OCI-LY7 (cell line): ENCODE measurements at regions not wholly inside any gene's neighbourhood (a gene's known extent, or its start where the extent isn't known, plus 50 kb on each side); places are given as distances from the start of the nearest gene placed in this dataset.

Experiments
- EZH2phosphoT487 ChIP-seq: fragments of 200-600 bp; sonication (generic); IDR thresholded peaks from 2 replicates; pipeline ENCODE4 v1.6.1; 2018; ENCODE audit warnings: low read depth, borderline replicate concordance, mild to moderate bottlenecking, mixed run types, antibody characterized with exemption, low read length, moderate library complexity, mixed read lengths
- TF ChIP-seq, protein P1 (sequence below): fragments of 200-600 bp; sonication (generic); conservative IDR thresholded peaks from 2 replicates; pipeline ENCODE4 v1.5.1; 2014; ENCODE audit warnings: mild to moderate bottlenecking, antibody characterized with exemption, low read length, moderate library complexity, mixed read lengths

DNA sequence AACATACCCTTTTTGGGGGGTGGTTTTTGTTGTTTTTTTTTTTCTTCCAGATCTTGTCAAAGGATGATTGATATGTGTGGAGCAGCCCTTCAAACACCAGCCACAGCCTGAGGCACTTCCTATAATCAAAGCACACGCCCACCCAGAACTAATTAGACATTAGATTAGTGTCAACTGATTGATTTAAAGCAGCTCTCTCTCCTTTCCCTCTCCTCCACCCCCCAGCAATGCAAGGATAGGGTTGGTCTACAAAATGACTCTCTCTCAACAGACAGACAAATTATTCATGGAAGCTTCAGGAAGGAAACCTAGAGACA lies 250.3 kb upstream of the SOX9 start:
- TF ChIP-seq, protein P1, sequence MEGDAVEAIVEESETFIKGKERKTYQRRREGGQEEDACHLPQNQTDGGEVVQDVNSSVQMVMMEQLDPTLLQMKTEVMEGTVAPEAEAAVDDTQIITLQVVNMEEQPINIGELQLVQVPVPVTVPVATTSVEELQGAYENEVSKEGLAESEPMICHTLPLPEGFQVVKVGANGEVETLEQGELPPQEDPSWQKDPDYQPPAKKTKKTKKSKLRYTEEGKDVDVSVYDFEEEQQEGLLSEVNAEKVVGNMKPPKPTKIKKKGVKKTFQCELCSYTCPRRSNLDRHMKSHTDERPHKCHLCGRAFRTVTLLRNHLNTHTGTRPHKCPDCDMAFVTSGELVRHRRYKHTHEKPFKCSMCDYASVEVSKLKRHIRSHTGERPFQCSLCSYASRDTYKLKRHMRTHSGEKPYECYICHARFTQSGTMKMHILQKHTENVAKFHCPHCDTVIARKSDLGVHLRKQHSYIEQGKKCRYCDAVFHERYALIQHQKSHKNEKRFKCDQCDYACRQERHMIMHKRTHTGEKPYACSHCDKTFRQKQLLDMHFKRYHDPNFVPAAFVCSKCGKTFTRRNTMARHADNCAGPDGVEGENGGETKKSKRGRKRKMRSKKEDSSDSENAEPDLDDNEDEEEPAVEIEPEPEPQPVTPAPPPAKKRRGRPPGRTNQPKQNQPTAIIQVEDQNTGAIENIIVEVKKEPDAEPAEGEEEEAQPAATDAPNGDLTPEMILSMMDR = no peak
- TF ChIP-seq EZH2phosphoT487 = no peak
